ENCODE measurements at regions not wholly inside any gene's neighbourhood (a gene's known extent, or its start where the extent isn't known, plus 50 kb on each side); places are given as distances from the start of the nearest gene placed in this dataset.
"Not testable (repeated sequence)": the region's sequence is repeated elsewhere in the genome, so short reads cannot be mapped to it uniquely, and the experiment has no call there.

GRCh38 chr3:20618181-20618580, 432.2 kb upstream of the SGO1 start:
- not testable (repeated sequence) for H2BK120ac ChIP-seq (ENCODE audit: low read depth, low read length, poor library complexity, severe bottlenecking); H3K23ac ChIP-seq (ENCODE audit: insufficient read length, low read depth, low read length); H2BK5ac ChIP-seq (ENCODE audit: insufficient read length, low read length); H3K4me1 ChIP-seq (ENCODE audit: insufficient read depth, low read length); H2AK5ac ChIP-seq (ENCODE audit: insufficient read length, low read length); H3K4me1 Mint-ChIP-seq; H4K20me1 ChIP-seq (ENCODE audit: control insufficient read depth, insufficient read depth, insufficient read length); H3K18ac ChIP-seq (ENCODE audit: insufficient read length, low read depth, low read length); H4K5ac ChIP-seq (ENCODE audit: insufficient read length, low read depth, low read length); H3K4me2 ChIP-seq (ENCODE audit: insufficient read depth, insufficient read length, low read length); H3K79me1 ChIP-seq (ENCODE audit: insufficient read depth, low read depth, low read length, poor library complexity, severe bottlenecking); H3K27me3 ChIP-seq (ENCODE audit: insufficient read depth, low read length); H3K27me3 Mint-ChIP-seq (ENCODE audit: low read depth); H2AFZ ChIP-seq (ENCODE audit: low read length); DNase-seq; H3K4me3 Mint-ChIP-seq; H3K27ac ChIP-seq (ENCODE audit: insufficient read length, low read depth, low read length); H3K23me2 ChIP-seq (ENCODE audit: insufficient read length, low read depth, low read length, poor library complexity, severe bottlenecking); H2BK20ac ChIP-seq (ENCODE audit: low read depth, low read length, poor library complexity, severe bottlenecking); H2BK12ac ChIP-seq (ENCODE audit: insufficient read length, low read depth, low read length); H3K27ac Mint-ChIP-seq; H3T11ph ChIP-seq (ENCODE audit: low read length); H3K79me2 ChIP-seq (ENCODE audit: insufficient read depth, low read length); H2BK15ac ChIP-seq (ENCODE audit: low read depth, low read length); H4K8ac ChIP-seq (replicated peaks; ENCODE audit: insufficient read length, low read depth, low read length); H3K56ac ChIP-seq (ENCODE audit: insufficient read length, low read depth, low read length); H3K4ac ChIP-seq (ENCODE audit: low read depth, low read length); H3K9ac ChIP-seq (ENCODE audit: extremely low read depth, insufficient read length, low read length); H3K9me3 ChIP-seq (ENCODE audit: control insufficient read depth, low read depth, low read length); H4K91ac ChIP-seq (ENCODE audit: insufficient read length, low read depth, low read length); H3K14ac ChIP-seq (ENCODE audit: insufficient read depth, low read length)
- peaks cover 30 to 32% of the 10 kb centered on the region in 2 experiments for H3K9me3 Mint-ChIP-seq
- peaks cover 8 to 31% (median 21%) of the 10 kb centered on the region in 3 experiments; a peak in 6 of 7 replicates for H3K36me3 Mint-ChIP-seq (ENCODE audit: insufficient read depth in 1 of 3, low read depth in 3 of 3)
- WGBS (ENCODE audit: extremely low coverage, insufficient read length, low lambda C conversion rate): no CpG with 5 or more reads among the region's 7 CpGs

- H2BK5ac ChIP-seq (ENCODE audit: insufficient read length, low read length); H3K23ac ChIP-seq (ENCODE audit: insufficient read length, low read depth, low read length); H3K4ac ChIP-seq (ENCODE audit: low read depth, low read length); H4K20me1 ChIP-seq (ENCODE audit: control insufficient read depth, insufficient read depth, insufficient read length); H4K5ac ChIP-seq (ENCODE audit: insufficient read length, low read depth, low read length); H2BK12ac ChIP-seq (ENCODE audit: insufficient read length, low read depth, low read length); H3K27ac ChIP-seq (ENCODE audit: insufficient read length, low read depth, low read length); DNase-seq; H3K9me3 ChIP-seq (ENCODE audit: control insufficient read depth, low read depth, low read length); H3K27me3 ChIP-seq (ENCODE audit: insufficient read depth, low read length); H3K79me2 ChIP-seq (ENCODE audit: insufficient read depth, low read length); H4K91ac ChIP-seq (ENCODE audit: insufficient read length, low read depth, low read length); H2BK15ac ChIP-seq (ENCODE audit: low read depth, low read length); H3K56ac ChIP-seq (ENCODE audit: insufficient read length, low read depth, low read length); H3K4me3 Mint-ChIP-seq; H3T11ph ChIP-seq (ENCODE audit: low read length); H3K9ac ChIP-seq (ENCODE audit: extremely low read depth, insufficient read length, low read length); H2BK20ac ChIP-seq (ENCODE audit: low read depth, low read length, poor library complexity, severe bottlenecking); H3K14ac ChIP-seq (ENCODE audit: insufficient read depth, low read length); H2AFZ ChIP-seq (ENCODE audit: low read length); H4K8ac ChIP-seq (replicated peaks; ENCODE audit: insufficient read length, low read depth, low read length); H3K27ac Mint-ChIP-seq; H3K23me2 ChIP-seq (ENCODE audit: insufficient read length, low read depth, low read length, poor library complexity, severe bottlenecking); H3K27me3 Mint-ChIP-seq (ENCODE audit: low read depth); H3K79me1 ChIP-seq (ENCODE audit: insufficient read depth, low read depth, low read length, poor library complexity, severe bottlenecking); H3K18ac ChIP-seq (ENCODE audit: insufficient read length, low read depth, low read length); H3K4me1 Mint-ChIP-seq; H2BK120ac ChIP-seq (ENCODE audit: low read depth, low read length, poor library complexity, severe bottlenecking); H3K4me1 ChIP-seq (ENCODE audit: insufficient read depth, low read length); H2AK5ac ChIP-seq (ENCODE audit: insufficient read length, low read length); H3K4me2 ChIP-seq (ENCODE audit: insufficient read depth, insufficient read length, low read length): not testable (repeated sequence)
- Mint-ChIP-seq H3K9me3 (peaks cover 46 to 49% of the 10 kb centered on the region in 2 experiments), H3K36me3 (ENCODE audit: insufficient read depth in 1 of 3, low read depth in 3 of 3) (peaks cover 9 to 50% (median 30%) of the 10 kb centered on the region in 3 experiments)
These were observed 430.0 kb upstream of the SGO1 start for GRCh38 chr3:20615982-20616381.

Data from H9 (cell line).